SU-DHL-6 (cell line): ENCODE measurements at regions not wholly inside any gene's neighbourhood (a gene's known extent, or its start where the extent isn't known, plus 50 kb on each side); places are given as distances from the start of the nearest gene placed in this dataset.

Experiments used
- H2AFZ ChIP-seq: fragments of 200-600 bp; sonication (generic); 2 replicates; pipeline ENCODE4 v1.6.1; 2014; ENCODE audit warnings: low read depth, mild to moderate bottlenecking, moderate library complexity, mixed read lengths, antibody characterized with exemption, low read length; ENCODE audit not compliant: severe bottlenecking
- H3F3A ChIP-seq: fragments of 200-600 bp; shearing (Covaris generic); 2 replicates; pipeline ENCODE4 v1.6.0; 2016; ENCODE audit warnings: antibody characterized with exemption, mild to moderate bottlenecking; ENCODE audit not compliant: insufficient read depth
- H3K27ac ChIP-seq: fragments of 200-600 bp; sonication (generic); 2 replicates; pipeline ENCODE4 v1.5.1; 2016; ENCODE audit warnings: low read depth, mild to moderate bottlenecking, low read length, moderate library complexity, mixed read lengths
- H3K27me3 ChIP-seq: fragments of 200-600 bp; sonication (generic), shearing (Covaris generic); 2 replicates; pipeline ENCODE4 v1.6.0; 2014; ENCODE audit warnings: mild to moderate bottlenecking, low read length
- H3K36me3 ChIP-seq: fragments of 200-600 bp; sonication (generic); 2 replicates; pipeline ENCODE4 v1.6.1; 2014; ENCODE audit warnings: mild to moderate bottlenecking, low read length, mixed read lengths
- H3K4me2 ChIP-seq: fragments of 300-600, 200-600 bp; shearing (Covaris generic), sonication (generic); 2 replicates; pipeline ENCODE4 v1.6.0; 2014; ENCODE audit warnings: low read length, low read depth, mild to moderate bottlenecking; ENCODE audit not compliant: poor library complexity, severe bottlenecking
- H3K4me3 ChIP-seq: fragments of 200-600 bp; sonication (generic); 2 replicates; pipeline ENCODE4 v1.5.1; 2014; ENCODE audit warnings: antibody characterized with exemption, low read length, mild to moderate bottlenecking, mixed read lengths; ENCODE audit not compliant: insufficient read depth, poor library complexity, severe bottlenecking
- H3K79me2 ChIP-seq: fragments of 200-600 bp; sonication (generic); 2 replicates; pipeline ENCODE4 v1.6.1; 2014; ENCODE audit warnings: mild to moderate bottlenecking, low read length, moderate library complexity; ENCODE audit not compliant: insufficient read depth
- H3K9ac ChIP-seq: fragments of 200-600 bp; sonication (generic); 2 replicates; pipeline ENCODE4 v1.7.0; 2014; ENCODE audit warnings: mild to moderate bottlenecking, low read length
- H3K9me2 ChIP-seq: fragments of 200-600 bp; sonication (generic); replicated peaks from 2 replicates; pipeline ENCODE4 v1.6.1; 2014; ENCODE audit warnings: low read length; ENCODE audit not compliant: insufficient read depth
- H3K9me3 ChIP-seq: fragments of 200-600 bp; sonication (generic); 2 replicates; pipeline ENCODE4 v1.6.1; 2014; ENCODE audit warnings: low read length, mixed read lengths; ENCODE audit not compliant: insufficient read depth
- H4K20me1 ChIP-seq: fragments of 200-600 bp; sonication (generic); 2 replicates; pipeline ENCODE4 v1.6.1; 2014; ENCODE audit warnings: low read depth, mild to moderate bottlenecking, antibody characterized with exemption, low read length, moderate library complexity, mixed read lengths
- CTCF ChIP-seq: fragments of 200-600 bp; sonication (generic); IDR thresholded peaks from one replicate; pipeline ENCODE4 v1.5.1; 2017; ENCODE audit warnings: antibody characterized with exemption, mild to moderate bottlenecking, low read length, moderate library complexity; ENCODE audit not compliant: insufficient read depth, poor library complexity, severe bottlenecking
- EZH2phosphoT487 ChIP-seq: fragments of 200-600 bp; sonication (generic), shearing (Covaris generic); conservative IDR thresholded peaks from 2 replicates; pipeline ENCODE4 v1.6.1; 2018; ENCODE audit warnings: mild to moderate bottlenecking, antibody characterized with exemption, low read length, moderate library complexity, mixed read lengths

- no peaks in the 10 kb centered on the region for H3K9me2 ChIP-seq
- no peaks in the 10 kb centered on the region for H3K79me2 ChIP-seq
- no peak overlapping the region for H3K4me2 ChIP-seq
- no peaks in the 10 kb centered on the region for H3K27me3 ChIP-seq
- no peak overlapping the region for H3K4me3 ChIP-seq
- no peak overlapping the region for H2AFZ ChIP-seq
- H3K36me3 ChIP-seq, result no peaks in the 10 kb centered on the region
- H3K27ac ChIP-seq, result no peak overlapping the region
- H3K9ac ChIP-seq, result no peak overlapping the region
- no peaks in the 10 kb centered on the region for H4K20me1 ChIP-seq
- H3K9me3 ChIP-seq, result no peaks in the 10 kb centered on the region
- TF ChIP-seq EZH2phosphoT487, result no peak
- no peak for TF ChIP-seq CTCF
- no peaks in the 10 kb centered on the region for H3F3A ChIP-seq
These were observed 109.7 kb upstream of the PNPLA4 start for GRCh38 chrX:8036914-8037313.

GRCh38 chrX:8034058-8034457 is 106.8 kb upstream of the PNPLA4 start:
- Histone ChIP-seq H3K9me3 (no peaks in the 10 kb centered on the region), H3K79me2 (no peaks in the 10 kb centered on the region), H4K20me1 (no peaks in the 10 kb centered on the region), H2AFZ (no peak overlapping the region), H3K4me3 (no peak overlapping the region), H3F3A (no peaks in the 10 kb centered on the region), H3K27ac (no peak overlapping the region), H3K9ac (no peak overlapping the region), H3K9me2 (no peaks in the 10 kb centered on the region), H3K4me2 (no peak overlapping the region), H3K36me3 (no peaks in the 10 kb centered on the region), H3K27me3 (no peaks in the 10 kb centered on the region)
- no peak for TF ChIP-seq CTCF
- TF ChIP-seq EZH2phosphoT487, result no peak

GRCh38 chrX:8033175-8033574 is 106.0 kb upstream of the PNPLA4 start:
- TF ChIP-seq EZH2phosphoT487, result no peak
- no peak for TF ChIP-seq CTCF
- H3K27me3 ChIP-seq, result no peaks in the 10 kb centered on the region
- no peaks in the 10 kb centered on the region for H3K9me3 ChIP-seq
- H3K36me3 ChIP-seq, result no peaks in the 10 kb centered on the region
- H3K9ac ChIP-seq, result no peak overlapping the region
- H3K27ac ChIP-seq, result no peak overlapping the region
- no peak overlapping the region for H3K4me3 ChIP-seq
- no peaks in the 10 kb centered on the region for H4K20me1 ChIP-seq
- no peaks in the 10 kb centered on the region for H3F3A ChIP-seq
- no peak overlapping the region for H2AFZ ChIP-seq
- no peaks in the 10 kb centered on the region for H3K9me2 ChIP-seq
- H3K4me2 ChIP-seq, result no peak overlapping the region
- H3K79me2 ChIP-seq, result no peaks in the 10 kb centered on the region

GRCh38 chrX:8030361-8030760 is 103.1 kb upstream of the PNPLA4 start:
- no peak overlapping the region for H3K4me2 ChIP-seq

More at GRCh38 chrX:8030361-8030760, 103.1 kb upstream of the PNPLA4 start:
- Histone ChIP-seq H3K9ac (no peak overlapping the region), H3K9me2 (no peaks in the 10 kb centered on the region), H3K79me2 (no peaks in the 10 kb centered on the region), H3F3A (no peaks in the 10 kb centered on the region), H3K9me3 (no peaks in the 10 kb centered on the region), H3K27ac (no peak overlapping the region), H3K36me3 (no peaks in the 10 kb centered on the region), H3K4me3 (no peak overlapping the region), H3K27me3 (no peaks in the 10 kb centered on the region), H2AFZ (no peak overlapping the region), H4K20me1 (no peaks in the 10 kb centered on the region)
- TF ChIP-seq CTCF (no peak), EZH2phosphoT487 (no peak)
